ENCODE measurements at regions not wholly inside any gene's neighbourhood (a gene's known extent, or its start where the extent isn't known, plus 50 kb on each side); places are given as distances from the start of the nearest gene placed in this dataset.

DNA sequence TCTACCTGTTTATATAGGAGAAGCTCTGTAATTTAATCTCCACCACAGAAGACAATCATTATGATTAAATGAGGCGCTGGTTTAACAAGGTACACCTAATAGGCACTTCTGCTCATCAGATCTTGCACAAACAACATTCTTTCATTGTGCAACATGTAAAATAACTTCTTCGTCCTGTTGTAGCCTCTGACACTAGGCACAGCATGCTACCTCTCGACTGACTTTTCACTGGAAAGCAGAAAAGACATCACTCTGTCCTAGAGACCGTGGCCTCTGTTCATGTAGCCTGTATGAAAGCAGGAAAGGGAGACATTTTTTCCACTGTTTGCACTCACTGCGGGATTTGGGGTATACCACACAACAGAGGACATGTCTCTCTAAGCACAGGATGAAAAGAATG, 316.5 kb downstream of the IRS1 start:
- H3K4me3 ChIP-seq, result no peak overlapping the region
- DNase-seq (no peak), ATAC-seq (no peak)
- no peaks in the 10 kb centered on the region for H3K36me3 ChIP-seq (ENCODE audit: low read depth)
- TF ChIP-seq, protein P1, sequence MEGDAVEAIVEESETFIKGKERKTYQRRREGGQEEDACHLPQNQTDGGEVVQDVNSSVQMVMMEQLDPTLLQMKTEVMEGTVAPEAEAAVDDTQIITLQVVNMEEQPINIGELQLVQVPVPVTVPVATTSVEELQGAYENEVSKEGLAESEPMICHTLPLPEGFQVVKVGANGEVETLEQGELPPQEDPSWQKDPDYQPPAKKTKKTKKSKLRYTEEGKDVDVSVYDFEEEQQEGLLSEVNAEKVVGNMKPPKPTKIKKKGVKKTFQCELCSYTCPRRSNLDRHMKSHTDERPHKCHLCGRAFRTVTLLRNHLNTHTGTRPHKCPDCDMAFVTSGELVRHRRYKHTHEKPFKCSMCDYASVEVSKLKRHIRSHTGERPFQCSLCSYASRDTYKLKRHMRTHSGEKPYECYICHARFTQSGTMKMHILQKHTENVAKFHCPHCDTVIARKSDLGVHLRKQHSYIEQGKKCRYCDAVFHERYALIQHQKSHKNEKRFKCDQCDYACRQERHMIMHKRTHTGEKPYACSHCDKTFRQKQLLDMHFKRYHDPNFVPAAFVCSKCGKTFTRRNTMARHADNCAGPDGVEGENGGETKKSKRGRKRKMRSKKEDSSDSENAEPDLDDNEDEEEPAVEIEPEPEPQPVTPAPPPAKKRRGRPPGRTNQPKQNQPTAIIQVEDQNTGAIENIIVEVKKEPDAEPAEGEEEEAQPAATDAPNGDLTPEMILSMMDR (IDR thresholded peaks at IDR 0.05), result no peak
- no peaks in the 10 kb centered on the region for H3K4me1 ChIP-seq (ENCODE audit: low read depth)
- intact Hi-C loops (cut with DNase I, micrococcal nuclease), result no loop called here
- no peaks in the 10 kb centered on the region for H3K9me3 ChIP-seq

DNA sequence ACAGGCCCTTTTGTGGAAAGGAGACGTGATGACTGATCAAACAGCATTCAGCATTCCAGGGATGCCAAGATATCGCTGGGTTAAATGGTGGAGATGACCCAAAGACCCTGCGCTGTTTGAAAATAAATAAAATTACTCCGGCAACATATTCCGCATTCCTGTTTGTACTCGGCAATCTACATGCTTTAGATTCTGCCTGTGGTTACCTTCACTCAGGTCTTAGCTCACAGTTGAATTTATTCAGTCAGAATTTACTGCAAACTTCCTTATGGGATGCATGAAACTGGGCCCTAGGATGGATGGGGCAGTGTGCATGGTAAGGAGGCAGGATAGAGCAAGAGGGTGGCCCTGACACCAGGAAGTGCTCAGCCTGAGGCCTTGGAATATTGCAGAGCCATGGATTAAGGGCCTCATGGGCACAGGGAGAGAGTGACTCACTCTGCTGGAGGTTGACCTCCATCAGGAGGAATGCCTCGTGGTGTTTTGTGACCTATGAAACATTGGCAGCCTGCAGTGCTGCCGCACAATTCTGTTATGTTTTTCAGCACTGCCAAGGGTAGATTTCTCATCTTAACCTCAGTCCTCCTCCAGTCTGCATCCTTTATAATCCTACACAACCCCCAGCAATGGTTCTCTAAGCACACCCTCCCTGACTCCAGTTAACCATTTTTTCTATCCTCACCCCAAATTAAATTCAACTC, 321.4 kb downstream of the IRS1 start:
- TF ChIP-seq, protein P1 (IDR thresholded peaks at IDR 0.05), result no peak
- H3K9me3 ChIP-seq, result no peaks in the 10 kb centered on the region
- no peaks in the 10 kb centered on the region for H3K4me1 ChIP-seq (ENCODE audit: low read depth)
- ATAC-seq (peak; percentile 82), DNase-seq (peak in 2 of 3 donors; percentile 3 to 25)
- H3K36me3 ChIP-seq (ENCODE audit: low read depth), result no peaks in the 10 kb centered on the region
- intact Hi-C loops (cut with DNase I, micrococcal nuclease), result no loop called here
- no peak overlapping the region for H3K4me3 ChIP-seq

DNA sequence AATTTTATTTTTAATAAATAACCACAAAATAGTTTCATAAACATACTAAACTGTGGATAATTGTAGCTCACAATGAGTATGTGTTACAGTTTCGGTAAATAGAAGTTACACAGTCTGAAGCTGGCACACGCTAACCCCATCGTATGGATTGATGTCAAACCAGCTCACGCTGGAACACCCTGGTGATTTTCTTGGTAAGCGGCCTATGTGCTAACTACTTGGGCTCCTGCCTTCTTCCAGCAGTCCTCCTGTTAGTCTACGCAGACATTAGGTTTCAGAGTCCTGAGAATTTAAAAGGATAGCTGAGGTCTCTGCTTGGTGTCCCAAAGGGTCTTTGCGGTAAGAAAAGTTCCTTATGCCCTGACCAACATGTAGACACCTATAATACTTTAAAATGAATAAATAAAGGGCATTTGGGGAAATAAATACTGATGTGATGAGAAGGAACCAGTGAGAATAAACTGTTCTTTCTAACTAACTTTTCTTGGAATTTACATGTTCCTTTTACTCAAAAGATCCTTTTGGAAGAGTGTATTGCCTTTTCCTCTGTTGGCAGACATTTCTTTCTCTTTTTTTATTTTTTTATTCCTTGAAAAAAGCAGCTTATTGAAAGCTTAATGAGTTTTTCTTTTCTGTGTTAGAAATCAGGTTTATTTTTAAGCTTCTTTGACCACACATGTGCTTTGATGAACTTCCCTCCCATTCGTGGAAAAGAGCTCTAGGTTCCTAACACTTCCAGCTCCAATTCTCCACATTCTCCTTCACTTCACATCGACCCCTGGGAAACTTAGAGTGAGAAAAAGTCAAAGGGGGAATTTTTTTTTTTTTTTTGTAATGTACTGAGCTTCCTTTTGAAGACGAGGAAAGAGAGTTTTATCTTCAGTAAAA, 322.2 kb downstream of the IRS1 start:
- no peaks in the 10 kb centered on the region for H3K9me3 ChIP-seq
- DNase-seq, result no peak
- no peaks in the 10 kb centered on the region for H3K36me3 ChIP-seq (ENCODE audit: low read depth)
- intact Hi-C loops (cut with DNase I, micrococcal nuclease), result no loop called here
- no peak for ATAC-seq
- no peaks in the 10 kb centered on the region for H3K4me1 ChIP-seq (ENCODE audit: low read depth)
- TF ChIP-seq, protein P1 (IDR thresholded peaks at IDR 0.05), result no peak
- no peak overlapping the region for H3K4me3 ChIP-seq

DNA sequence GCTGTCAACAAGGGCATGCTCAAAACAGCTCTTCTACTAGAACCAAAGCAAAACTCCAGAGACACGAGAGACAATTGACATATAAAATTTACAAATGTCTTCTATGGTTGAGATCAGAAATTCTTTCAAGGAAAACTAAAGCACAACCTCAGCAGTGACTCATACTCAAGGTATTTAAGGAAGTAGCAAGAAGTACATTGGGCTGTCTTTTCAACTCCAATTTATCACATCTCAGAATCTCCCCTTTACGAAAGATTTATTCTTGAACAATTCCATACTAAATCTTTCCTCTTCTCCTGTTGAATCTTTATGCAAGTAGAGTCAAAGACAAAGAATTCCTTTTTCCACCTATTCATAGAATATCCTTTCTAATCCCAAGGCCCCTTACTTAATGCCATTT, 324.0 kb downstream of the IRS1 start:
- TF ChIP-seq, protein P1 (IDR thresholded peaks at IDR 0.05), result no peak
- ATAC-seq, result no peak
- Histone ChIP-seq H3K4me3 (no peak overlapping the region), H3K36me3 (ENCODE audit: low read depth) (no peaks in the 10 kb centered on the region), H3K4me1 (ENCODE audit: low read depth) (no peaks in the 10 kb centered on the region), H3K9me3 (no peaks in the 10 kb centered on the region)
- intact Hi-C loops (cut with DNase I, micrococcal nuclease), result no loop called here
- no peak for DNase-seq

DNA sequence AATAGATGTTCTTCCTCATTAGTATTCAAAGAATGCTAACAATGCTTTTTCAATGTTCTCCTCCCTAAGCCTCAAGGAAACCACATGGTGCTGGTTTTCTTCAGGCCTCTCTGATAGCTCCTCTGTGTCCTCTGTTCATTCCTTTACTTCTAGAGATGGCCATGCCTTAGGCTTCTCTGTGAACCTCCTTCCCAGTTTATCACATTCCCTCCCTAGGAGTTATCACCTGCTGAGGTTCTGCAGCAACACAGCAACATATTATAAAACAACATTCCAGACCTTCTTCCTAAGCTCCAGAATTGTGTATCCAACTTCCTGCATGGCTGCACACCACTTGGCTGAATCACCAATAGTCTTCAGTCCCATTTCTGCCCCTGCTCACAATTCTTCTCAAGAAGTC, 325.5 kb downstream of the IRS1 start:
- Histone ChIP-seq H3K4me3 (no peak overlapping the region), H3K4me1 (ENCODE audit: low read depth) (no peaks in the 10 kb centered on the region), H3K9me3 (no peaks in the 10 kb centered on the region), H3K36me3 (ENCODE audit: low read depth) (no peaks in the 10 kb centered on the region)
- DNase-seq (no peak), ATAC-seq (no peak)
- intact Hi-C loops (cut with DNase I, micrococcal nuclease), result no loop called here
- TF ChIP-seq, protein P1 (IDR thresholded peaks at IDR 0.05), result no peak
